A673 (cell line): ENCODE measurements at regions not wholly inside any gene's neighbourhood (a gene's known extent, or its start where the extent isn't known, plus 50 kb on each side); places are given as distances from the start of the nearest gene placed in this dataset.

Source experiments
- EZH2 ChIP-seq: fragments of 200-600 bp; sonication (generic); IDR thresholded peaks from 2 replicates; pipeline ENCODE4 v1.6.1; 2017; ENCODE audit warnings: borderline replicate concordance, low read depth, mild to moderate bottlenecking, mixed read lengths, antibody characterized with exemption, low read length; ENCODE audit not compliant: poor library complexity, severe bottlenecking
- TF ChIP-seq, protein P1 (sequence below): fragments of 300-800, 200-600 bp; sonication (generic); conservative IDR thresholded peaks from 2 replicates; pipeline ENCODE4 v1.5.1; 2017; ENCODE audit warnings: low read depth, mild to moderate bottlenecking, antibody characterized with exemption, low read length, moderate library complexity, mixed read lengths

- TF ChIP-seq, protein P1, sequence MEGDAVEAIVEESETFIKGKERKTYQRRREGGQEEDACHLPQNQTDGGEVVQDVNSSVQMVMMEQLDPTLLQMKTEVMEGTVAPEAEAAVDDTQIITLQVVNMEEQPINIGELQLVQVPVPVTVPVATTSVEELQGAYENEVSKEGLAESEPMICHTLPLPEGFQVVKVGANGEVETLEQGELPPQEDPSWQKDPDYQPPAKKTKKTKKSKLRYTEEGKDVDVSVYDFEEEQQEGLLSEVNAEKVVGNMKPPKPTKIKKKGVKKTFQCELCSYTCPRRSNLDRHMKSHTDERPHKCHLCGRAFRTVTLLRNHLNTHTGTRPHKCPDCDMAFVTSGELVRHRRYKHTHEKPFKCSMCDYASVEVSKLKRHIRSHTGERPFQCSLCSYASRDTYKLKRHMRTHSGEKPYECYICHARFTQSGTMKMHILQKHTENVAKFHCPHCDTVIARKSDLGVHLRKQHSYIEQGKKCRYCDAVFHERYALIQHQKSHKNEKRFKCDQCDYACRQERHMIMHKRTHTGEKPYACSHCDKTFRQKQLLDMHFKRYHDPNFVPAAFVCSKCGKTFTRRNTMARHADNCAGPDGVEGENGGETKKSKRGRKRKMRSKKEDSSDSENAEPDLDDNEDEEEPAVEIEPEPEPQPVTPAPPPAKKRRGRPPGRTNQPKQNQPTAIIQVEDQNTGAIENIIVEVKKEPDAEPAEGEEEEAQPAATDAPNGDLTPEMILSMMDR, result no peak
- no peak for TF ChIP-seq EZH2
These were observed 104.6 kb upstream of the TNFAIP3 start for GRCh38 chr6:137762168-137763090.
